B cell (primary cell): ENCODE measurements at regions not wholly inside any gene's neighbourhood (a gene's known extent, or its start where the extent isn't known, plus 50 kb on each side); places are given as distances from the start of the nearest gene placed in this dataset.

Experiments used
- ATAC-seq: fragments of 200-7000 bp; cut with Tn5 transposase; one replicate; pipeline ENCODE4 v1.10.0; 2021; ENCODE audit warnings: low read depth, mild to moderate bottlenecking, moderate number of reproducible peaks, moderate library complexity
- CTCF ChIA-PET: fragments of 350-600 bp; sonication (Branson Sonifier 250); formaldehyde crosslinking; loops from one replicate; lab custom pipeline; 2021; ENCODE audit warnings: antibody characterized with exemption, inconsistent platforms; lab: Charles Lee
- POLR2A ChIA-PET: fragments of 350-600 bp; sonication (Branson Sonifier 250); formaldehyde crosslinking; loops from one replicate; lab custom pipeline; 2021; ENCODE audit warnings: antibody characterized with exemption; lab: Charles Lee
- DNase-seq: peaks from one replicate; pipeline ENCODE4 v3.0.0; 2013
- H2AFZ ChIP-seq: 2 replicates; pipeline ENCODE4 v1.6.1; 2012; ENCODE audit warnings: mild to moderate bottlenecking, low read depth, low read length; ENCODE audit not compliant: insufficient read depth, poor library complexity, severe bottlenecking
- H3K27ac ChIP-seq, 2 donors: 1 replicate in 1 of 2; 2 replicates in 1 of 2; pipeline ENCODE4 v1.5.1; 2012 to 2013; ENCODE audit warnings: low read length in 2 of 2, mild to moderate bottlenecking in 2 of 2, moderate library complexity in 1 of 2
- H3K27me3 ChIP-seq, 4 experiments: fragments of 200-600 bp in 1 of 4; sonication (generic) in 1 of 4; replicated peaks in 1 of 4; 1 replicate in 2 of 4; 2 replicates in 2 of 4; pipeline versions ENCODE4 v1.6.1 to v1.7.0; 2013 to 2016; ENCODE audit warnings: low read length in 3 of 4, mild to moderate bottlenecking in 2 of 4, mixed read lengths in 1 of 4, moderate library complexity in 1 of 4; ENCODE audit not compliant: insufficient read depth in 4 of 4, control insufficient read depth in 3 of 4; ENCODE audit errors: control extremely low read depth in 1 of 4
- H3K36me3 ChIP-seq, 2 experiments: replicated peaks in 1 of 2; 1 replicate in 1 of 2; 2 replicates in 1 of 2; pipeline versions ENCODE4 v1.6.1 to v1.7.1; 2013; ENCODE audit warnings: low read length in 1 of 2; ENCODE audit not compliant: insufficient read depth in 2 of 2, control insufficient read depth in 1 of 2; ENCODE audit errors: control extremely low read depth in 1 of 2, extremely low read depth in 1 of 2
- H3K4me1 ChIP-seq, 2 donors: fragments of 200-600 bp in 1 of 2; sonication (generic) in 1 of 2; 1 replicate in 1 of 2; 2 replicates in 1 of 2; pipeline versions ENCODE4 v1.5.1 to v1.6.1; 2013 to 2017; ENCODE audit warnings: low read length in 2 of 2; ENCODE audit not compliant: control insufficient read depth in 2 of 2, insufficient read depth in 2 of 2
- H3K4me2 ChIP-seq: replicated peaks from 2 replicates; pipeline ENCODE3; 2012; ENCODE audit warnings: mild to moderate bottlenecking, low read depth, low read length; ENCODE audit not compliant: poor library complexity, severe bottlenecking
- H3K4me3 ChIP-seq, 5 experiments: fragments of 200-600 bp in 1 of 5; sonication (generic) in 1 of 5; 1 replicate in 3 of 5; 2 replicates in 2 of 5; pipeline versions ENCODE4 v1.5.1 to v1.7.0; 2011 to 2016; ENCODE audit warnings: low read length in 4 of 5, mild to moderate bottlenecking in 4 of 5, low read depth in 2 of 5, control low read depth in 1 of 5, moderate library complexity in 1 of 5; ENCODE audit not compliant: insufficient read depth in 1 of 5; ENCODE audit errors: control extremely low read depth in 1 of 5, extremely low read depth in 1 of 5
- H3K79me2 ChIP-seq: fragments of 200-600 bp; sonication (generic); one replicate; pipeline ENCODE4 v1.6.0; 2016; ENCODE audit warnings: low read length; ENCODE audit not compliant: control insufficient read depth, insufficient read depth
- H3K9ac ChIP-seq: fragments of 200-600 bp; sonication (generic); 2 replicates; pipeline ENCODE4 v1.6.1; 2017; ENCODE audit warnings: mild to moderate bottlenecking, low read length, moderate library complexity
- H3K9me3 ChIP-seq, 3 donors: one replicate each; pipeline versions ENCODE4 v1.6.1 to v1.7.1; 2013; ENCODE audit warnings: low read length in 2 of 3; ENCODE audit not compliant: control insufficient read depth in 2 of 3, insufficient read depth in 1 of 3; ENCODE audit errors: control extremely low read depth in 1 of 3
- H4K20me1 ChIP-seq: 2 replicates; pipeline ENCODE4 v1.6.0; 2012; ENCODE audit warnings: mild to moderate bottlenecking, low read length; ENCODE audit not compliant: insufficient read depth, control insufficient read depth, poor library complexity, severe bottlenecking
- H3K27ac Mint-ChIP-seq: one replicate; pipeline ENCODE4 v1.8.0; 2021; ENCODE audit warnings: mixed read lengths
- H3K27me3 Mint-ChIP-seq: one replicate; pipeline ENCODE4 v1.8.0; 2021; ENCODE audit warnings: mixed read lengths
- H3K4me1 Mint-ChIP-seq: one replicate; pipeline ENCODE4 v1.8.0; 2021; ENCODE audit warnings: mixed read lengths
- H3K4me3 Mint-ChIP-seq: one replicate; pipeline ENCODE4 v1.8.0; 2021; ENCODE audit warnings: mixed read lengths
- H3K9me3 Mint-ChIP-seq: one replicate; pipeline ENCODE4 v1.8.0; 2022; ENCODE audit warnings: mixed read lengths; ENCODE audit not compliant: insufficient read depth
- CTCF ChIP-seq: fragments of 200-600 bp; IDR thresholded peaks from one replicate; pipeline ENCODE4 v1.8.0; 2022; ENCODE audit warnings: antibody characterized with exemption, mild to moderate bottlenecking
- EZH2 ChIP-seq: IDR thresholded peaks from 2 replicates; pipeline ENCODE4 v1.6.1; 2012; ENCODE audit warnings: borderline replicate concordance, low read depth, mild to moderate bottlenecking, moderate library complexity, low read length; ENCODE audit not compliant: insufficient read depth, poor library complexity, severe bottlenecking
- WGBS: methylation state at CpG from one replicate; pipeline ENCODE4 v1.1.5; 2013; ENCODE audit warnings: missing lambda C conversion rate; ENCODE audit not compliant: insufficient coverage; 5-methylcytosine and 5-hydroxymethylcytosine counted together
- intact Hi-C: fragments of 100-400 bp; cut with micrococcal nuclease; formaldehyde crosslinking; loops from one replicate; pipeline ENCODE4 v1.10.0; 2022

- Histone ChIP-seq H3K27ac (no peak overlapping the region), H3K4me2 (no peak overlapping the region), H3K9ac (no peak overlapping the region), H3K36me3 (no peaks in the 10 kb centered on the region), H2AFZ (no peak overlapping the region), H3K9me3 (no peaks in the 10 kb centered on the region), H3K4me3 (no peak overlapping the region), H3K79me2 (no peaks in the 10 kb centered on the region), H4K20me1 (no peaks in the 10 kb centered on the region), H3K4me1 (no peaks in the 10 kb centered on the region), H3K27me3 (no peaks in the 10 kb centered on the region)
- ChIA-PET CTCF (no interaction called here), POLR2A (no interaction called here)
- H3K27me3 Mint-ChIP-seq = peaks cover 6% of the 10 kb centered on the region
- ATAC-seq = no peak
- H3K4me1 Mint-ChIP-seq = no peaks in the 10 kb centered on the region
- H3K9me3 Mint-ChIP-seq = no peaks in the 10 kb centered on the region
- no peak for TF ChIP-seq EZH2
- no peak for TF ChIP-seq CTCF
- no peak for DNase-seq
- H3K27ac Mint-ChIP-seq = no peak overlapping the region
- WGBS = 59% methylated on average over 3 of the region's 5 CpGs
- no peak overlapping the region for H3K4me3 Mint-ChIP-seq
- intact Hi-C loops = no loop called here
Measured at GRCh38 chr3:110814170-110815007, 257.2 kb upstream of the NECTIN3 start.

DNA sequence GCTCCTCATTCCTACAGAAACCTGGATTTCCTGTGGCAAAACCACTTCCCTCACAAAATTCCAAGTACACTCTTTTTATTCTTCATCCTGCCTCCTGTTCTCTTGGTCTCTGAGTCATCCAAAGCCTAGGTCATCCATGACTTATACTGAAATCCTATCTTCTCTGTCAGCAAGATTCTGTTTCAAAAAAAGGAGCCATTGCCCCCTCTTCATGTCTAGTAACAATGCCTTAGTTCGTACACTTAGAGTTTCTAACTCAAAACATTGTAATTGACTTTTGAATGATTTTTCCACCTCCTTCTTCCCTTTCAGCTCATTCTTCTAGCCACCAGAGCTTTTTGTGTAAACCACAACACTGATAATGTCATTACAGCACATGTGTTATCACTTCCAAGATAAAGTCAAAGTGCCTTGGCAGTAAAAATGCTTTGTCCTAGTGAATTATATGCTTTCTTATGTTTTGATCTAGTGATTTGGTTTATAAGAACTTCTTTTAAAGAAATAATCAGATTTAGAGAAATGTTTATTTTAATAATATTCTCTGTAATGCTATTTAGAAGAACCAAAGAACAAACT lies 256.5 kb upstream of the NECTIN3 start:
- Histone ChIP-seq H3K9me3 (no peaks in the 10 kb centered on the region), H3K27ac (no peak overlapping the region), H2AFZ (no peak overlapping the region), H3K9ac (no peak overlapping the region), H3K4me1 (no peaks in the 10 kb centered on the region), H3K4me3 (no peak overlapping the region), H3K27me3 (no peaks in the 10 kb centered on the region), H4K20me1 (no peaks in the 10 kb centered on the region), H3K36me3 (no peaks in the 10 kb centered on the region), H3K4me2 (no peak overlapping the region), H3K79me2 (no peaks in the 10 kb centered on the region)
- Mint-ChIP-seq H3K4me1 (no peaks in the 10 kb centered on the region), H3K27ac (no peak overlapping the region), H3K27me3 (peaks cover 6% of the 10 kb centered on the region), H3K4me3 (no peak overlapping the region), H3K9me3 (no peaks in the 10 kb centered on the region)
- intact Hi-C loops = no loop called here
- ATAC-seq (no peak), DNase-seq (no peak)
- CTCF ChIA-PET = interaction anchor here (0.7 kb wide), 1 partner anchor 484 kb away, joined by 3 read pairs; no protein-coding TSS in a partner anchor
- TF ChIP-seq EZH2 = no peak
- TF ChIP-seq CTCF = no peak
- 40% methylated on average over 1 of the region's 1 CpG for WGBS
- POLR2A ChIA-PET = no interaction called here
